ENCODE measurements at regions not wholly inside any gene's neighbourhood (a gene's known extent, or its start where the extent isn't known, plus 50 kb on each side); places are given as distances from the start of the nearest gene placed in this dataset.

DNA sequence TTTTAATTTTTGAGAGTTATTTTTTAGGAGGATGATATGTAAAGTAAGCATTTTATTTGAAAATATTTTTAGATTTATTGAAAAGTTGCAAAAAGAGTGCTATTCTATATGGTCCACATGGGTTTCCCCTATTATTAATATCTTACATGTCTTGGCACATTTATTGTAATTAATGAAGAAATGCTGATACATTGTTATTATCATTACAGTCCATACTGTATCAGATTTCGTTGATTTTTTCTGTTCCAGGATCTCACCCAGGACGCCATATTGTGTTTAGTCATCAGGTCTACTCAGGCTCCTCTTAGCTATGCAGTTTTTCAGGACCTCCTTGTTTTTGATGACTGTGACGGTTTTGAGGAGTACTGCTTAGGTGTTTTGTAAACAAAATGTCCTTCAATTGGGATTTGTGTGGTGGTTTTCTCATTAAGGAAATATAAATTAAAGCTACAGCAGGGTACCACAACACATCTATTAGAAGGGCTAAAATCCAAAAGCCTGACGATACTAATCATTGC, 281.0 kb downstream of the SAMD5 start:
- TF ChIP-seq POLR2A (IDR thresholded peaks at IDR 0.05; ENCODE audit: low read length) = no peak
- no peak for TF ChIP-seq GATA1 (IDR thresholded peaks at IDR 0.05; ENCODE audit: low read depth, low read length)
